MM.1S (cell line): ENCODE measurements at regions not wholly inside any gene's neighbourhood (a gene's known extent, or its start where the extent isn't known, plus 50 kb on each side); places are given as distances from the start of the nearest gene placed in this dataset.
A peak's percentile ranks its signal among the peaks of the same experiment; 100 is the strongest.
"Not testable (repeated sequence)": the region's sequence is repeated elsewhere in the genome, so short reads cannot be mapped to it uniquely, and the experiment has no call there.

Experiments
- DNase-seq: peaks from one replicate; pipeline ENCODE4 v3.0.0-alpha.2; 2015
- H2AFZ ChIP-seq: fragments of 300-600 bp; sonication (generic); 2 replicates; pipeline ENCODE4 v1.6.0; 2016; ENCODE audit warnings: antibody characterized with exemption, low read length
- H3F3A ChIP-seq: fragments of 300-600 bp; sonication (generic); 2 replicates; pipeline ENCODE4 v1.6.1; 2016; ENCODE audit warnings: mild to moderate bottlenecking, antibody characterized with exemption, low read length, moderate library complexity, mixed read lengths; ENCODE audit not compliant: insufficient read depth
- H3K27ac ChIP-seq: fragments of 300-600 bp; sonication (generic); 2 replicates; pipeline ENCODE4 v1.5.1; 2016; ENCODE audit warnings: mild to moderate bottlenecking, low read length
- H3K27me3 ChIP-seq: fragments of 300-600 bp; sonication (generic); replicated peaks from 2 replicates; pipeline ENCODE4 v1.6.0; 2016; ENCODE audit warnings: low read length; ENCODE audit not compliant: insufficient read depth
- H3K36me3 ChIP-seq: fragments of 300-600 bp; sonication (generic); replicated peaks from 2 replicates; pipeline ENCODE4 v1.6.1; 2016; ENCODE audit warnings: mild to moderate bottlenecking, low read length, mixed read lengths; ENCODE audit not compliant: insufficient read depth
- H3K4me1 ChIP-seq: fragments of 300-600 bp; sonication (generic); 2 replicates; pipeline ENCODE4 v1.6.1; 2016; ENCODE audit warnings: low read length, mixed read lengths
- H3K4me2 ChIP-seq: fragments of 300-600 bp; sonication (generic); 2 replicates; pipeline ENCODE4 v1.6.0; 2016; ENCODE audit warnings: low read depth, low read length
- H3K4me3 ChIP-seq: fragments of 300-600 bp; sonication (generic); 2 replicates; pipeline ENCODE4 v1.5.1; 2016; ENCODE audit warnings: low read length, mixed read lengths
- H3K79me2 ChIP-seq: fragments of 300-600 bp; sonication (generic); 2 replicates; pipeline ENCODE4 v1.6.1; 2016; ENCODE audit warnings: mixed run types, low read length, mixed read lengths
- H3K9ac ChIP-seq: fragments of 300-600 bp; sonication (generic); 2 replicates; pipeline ENCODE4 v1.6.1; 2016; ENCODE audit warnings: low read length, mixed read lengths
- H3K9me2 ChIP-seq: fragments of 300-600 bp; sonication (generic); replicated peaks from 2 replicates; pipeline ENCODE4 v1.6.1; 2016; ENCODE audit warnings: mild to moderate bottlenecking, low read length, mixed read lengths; ENCODE audit not compliant: insufficient read depth
- H3K9me3 ChIP-seq: fragments of 300-600 bp; sonication (generic); replicated peaks from 2 replicates; pipeline ENCODE4 v1.6.1; 2016; ENCODE audit warnings: mild to moderate bottlenecking, low read length, mixed read lengths; ENCODE audit not compliant: insufficient read depth
- H4K20me1 ChIP-seq: fragments of 300-600 bp; sonication (generic); 2 replicates; pipeline ENCODE4 v1.6.1; 2016; ENCODE audit warnings: mild to moderate bottlenecking, low read length, moderate library complexity, mixed read lengths; ENCODE audit not compliant: insufficient read depth
- CTCF ChIP-seq: fragments of 300-600 bp; sonication (generic); IDR thresholded peaks from 2 replicates; pipeline ENCODE4 v1.5.1; 2016; ENCODE audit warnings: antibody characterized with exemption, low read length, mixed read lengths
- EZH2 ChIP-seq: fragments of 300-600 bp; sonication (generic); optimal IDR thresholded peaks from 2 replicates; pipeline ENCODE3; 2017; ENCODE audit warnings: low read depth, mild to moderate bottlenecking, antibody characterized with exemption, low read length, mixed read lengths
- EZH2phosphoT487 ChIP-seq: fragments of 300-600 bp; sonication (generic); IDR thresholded peaks from 2 replicates; pipeline ENCODE4 v1.6.1; 2018; ENCODE audit warnings: antibody characterized with exemption, low read length

GRCh38 chr9:71515107-71515506, 253.2 kb downstream of the CEMIP2 start:
- TF ChIP-seq CTCF, result no peak
- TF ChIP-seq EZH2phosphoT487, result no peak
- TF ChIP-seq EZH2, result no peak
- no peak overlapping the region for H3K4me3 ChIP-seq

GRCh38 chr9:71514344-71514975, 253.9 kb downstream of the CEMIP2 start:
- no peaks in the 10 kb centered on the region for H4K20me1 ChIP-seq
- TF ChIP-seq CTCF (no peak), EZH2 (no peak), EZH2phosphoT487 (no peak)
- no peak for DNase-seq

More at GRCh38 chr9:71515107-71515506, 253.2 kb downstream of the CEMIP2 start:
- Histone ChIP-seq H4K20me1 (no peaks in the 10 kb centered on the region), H2AFZ (no peak overlapping the region), H3K27ac (no peak overlapping the region), H3K27me3 (no peaks in the 10 kb centered on the region), H3K9me2 (no peaks in the 10 kb centered on the region), H3F3A (no peaks in the 10 kb centered on the region), H3K9me3 (no peaks in the 10 kb centered on the region), H3K79me2 (no peaks in the 10 kb centered on the region), H3K36me3 (no peaks in the 10 kb centered on the region), H3K9ac (no peak overlapping the region), H3K4me2 (no peak overlapping the region), H3K4me1 (peaks cover 5% of the 10 kb centered on the region)
- no peak for DNase-seq

GRCh38 chr9:71509054-71509453, 259.3 kb downstream of the CEMIP2 start:
- no peaks in the 10 kb centered on the region for H3K79me2 ChIP-seq
- DNase-seq, result peak; percentile 14
- H3K9me2 ChIP-seq, result no peaks in the 10 kb centered on the region
- no peaks in the 10 kb centered on the region for H3K4me1 ChIP-seq
- H3K9me3 ChIP-seq, result no peaks in the 10 kb centered on the region
- H3K4me2 ChIP-seq, result no peak overlapping the region
- H2AFZ ChIP-seq, result no peak overlapping the region
- no peaks in the 10 kb centered on the region for H3K36me3 ChIP-seq
- H3K4me3 ChIP-seq, result no peak overlapping the region
- TF ChIP-seq EZH2 (no peak), EZH2phosphoT487 (no peak), CTCF (no peak)
- no peaks in the 10 kb centered on the region for H4K20me1 ChIP-seq
- H3K27me3 ChIP-seq, result no peaks in the 10 kb centered on the region
- no peaks in the 10 kb centered on the region for H3F3A ChIP-seq
- H3K27ac ChIP-seq, result no peak overlapping the region
- no peak overlapping the region for H3K9ac ChIP-seq

More at GRCh38 chr9:71514344-71514975, 253.9 kb downstream of the CEMIP2 start:
- H3K9ac ChIP-seq, result no peak overlapping the region
- no peak overlapping the region for H2AFZ ChIP-seq
- no peak overlapping the region for H3K27ac ChIP-seq
- H3K4me2 ChIP-seq, result no peak overlapping the region
- H3K4me3 ChIP-seq, result no peak overlapping the region
- no peaks in the 10 kb centered on the region for H3K9me2 ChIP-seq
- peaks cover 5% of the 10 kb centered on the region for H3K4me1 ChIP-seq
- no peaks in the 10 kb centered on the region for H3F3A ChIP-seq
- H3K27me3 ChIP-seq, result no peaks in the 10 kb centered on the region
- H3K9me3 ChIP-seq, result no peaks in the 10 kb centered on the region
- no peaks in the 10 kb centered on the region for H3K79me2 ChIP-seq
- H3K36me3 ChIP-seq, result no peaks in the 10 kb centered on the region

GRCh38 chr9:71508141-71508540, 260.2 kb downstream of the CEMIP2 start:
- not testable (repeated sequence) for H3K79me2 ChIP-seq, H3K4me2 ChIP-seq, H4K20me1 ChIP-seq, H3K27me3 ChIP-seq, H3K27ac ChIP-seq, DNase-seq, H3K36me3 ChIP-seq, H3K9me2 ChIP-seq, H3K9ac ChIP-seq, H2AFZ ChIP-seq, H3K4me3 ChIP-seq, H3F3A ChIP-seq, H3K4me1 ChIP-seq, H3K9me3 ChIP-seq
